Liver (tissue), 8 donors: ENCODE measurements at regions not wholly inside any gene's neighbourhood (a gene's known extent, or its start where the extent isn't known, plus 50 kb on each side); places are given as distances from the start of the nearest gene placed in this dataset.

Source experiments
- DNase-seq: peaks from one replicate; pipeline ENCODE4 v3.0.0-alpha.2; 2017; ENCODE audit warnings: low spot score
- H3K27ac ChIP-seq, 2 donors: one replicate each; pipeline ENCODE4 v1.7.0; 2013; ENCODE audit warnings: inconsistent platforms in 2 of 2, low read length in 2 of 2, control low read depth in 1 of 2, low read depth in 1 of 2, mild to moderate bottlenecking in 1 of 2
- H3K27me3 ChIP-seq, 4 donors: one replicate each; pipeline versions ENCODE4 v1.6.1 to v1.7.0; 2013; ENCODE audit warnings: low read length in 3 of 4, inconsistent platforms in 1 of 4, mild to moderate bottlenecking in 1 of 4, moderate library complexity in 1 of 4; ENCODE audit not compliant: control insufficient read depth in 4 of 4, insufficient read depth in 4 of 4
- H3K36me3 ChIP-seq, 4 donors: one replicate each; pipeline versions ENCODE4 v1.6.1 to v1.7.0; 2013; ENCODE audit warnings: low read length in 3 of 4, mild to moderate bottlenecking in 3 of 4, low read depth in 1 of 4, moderate library complexity in 1 of 4; ENCODE audit not compliant: control insufficient read depth in 4 of 4, insufficient read depth in 3 of 4
- H3K4me1 ChIP-seq, 4 donors: one replicate each; pipeline versions ENCODE4 v1.6.1 to v1.7.0; 2013; ENCODE audit warnings: low read length in 3 of 4, mild to moderate bottlenecking in 3 of 4, moderate library complexity in 1 of 4; ENCODE audit not compliant: control insufficient read depth in 4 of 4, insufficient read depth in 4 of 4
- H3K4me3 ChIP-seq, 3 donors: one replicate each; pipeline versions ENCODE4 v1.6.1 to v1.7.0; 2013; ENCODE audit warnings: low read length in 3 of 3, control low read depth in 1 of 3, low read depth in 1 of 3, mild to moderate bottlenecking in 1 of 3
- H3K9ac ChIP-seq, 2 donors: one replicate each; pipeline ENCODE4 v1.7.0; 2013; ENCODE audit warnings: low read length in 2 of 2, mild to moderate bottlenecking in 2 of 2, moderate library complexity in 2 of 2, control low read depth in 1 of 2, low read depth in 1 of 2
- H3K9me3 ChIP-seq, 4 donors: one replicate each; pipeline versions ENCODE4 v1.6.1 to v1.7.0; 2013; ENCODE audit warnings: low read length in 3 of 4; ENCODE audit not compliant: control insufficient read depth in 4 of 4
- EGR1 ChIP-seq, 2 donors: IDR thresholded peaks; 2 replicates each; pipeline ENCODE4 v1.6.1; 2016 to 2018; ENCODE audit warnings: antibody characterized with exemption in 2 of 2, low read depth in 2 of 2
- FOXA1 ChIP-seq: IDR thresholded peaks from 2 replicates; pipeline ENCODE4 v1.6.1; 2016; ENCODE audit warnings: antibody characterized with exemption
- FOXA2 ChIP-seq: IDR thresholded peaks from 2 replicates; pipeline ENCODE4 v1.6.1; 2016; ENCODE audit warnings: antibody characterized with exemption
- HNF4A ChIP-seq, 2 donors: conservative IDR thresholded peaks; 2 replicates each; pipeline ENCODE4 v1.6.1; 2016; ENCODE audit warnings: antibody characterized with exemption in 2 of 2, mild to moderate bottlenecking in 2 of 2
- HNF4G ChIP-seq: IDR thresholded peaks from 2 replicates; pipeline ENCODE4 v1.6.1; 2016; ENCODE audit warnings: antibody characterized with exemption
- JUND ChIP-seq, 2 donors: IDR thresholded peaks; 2 replicates each; pipeline ENCODE4 v1.6.1; 2016; ENCODE audit warnings: antibody characterized with exemption in 2 of 2
- RXRA ChIP-seq, 2 donors: IDR thresholded peaks; 2 replicates each; pipeline ENCODE4 v1.6.1; 2017 to 2018; ENCODE audit warnings: antibody characterized with exemption in 2 of 2, mild to moderate bottlenecking in 1 of 2
- SP1 ChIP-seq: IDR thresholded peaks from 2 replicates; pipeline ENCODE4 v1.6.1; 2018; ENCODE audit warnings: antibody characterized with exemption, mild to moderate bottlenecking
- YY1 ChIP-seq: IDR thresholded peaks from 2 replicates; pipeline ENCODE4 v1.6.1; 2016; ENCODE audit warnings: antibody characterized with exemption, mild to moderate bottlenecking
- WGBS: extraction: QIAGEN DNeasy Blood & Tissue Kit; methylation state at CpG from one replicate; pipeline ENCODE4 v1.1.7; 2013; 5-methylcytosine and 5-hydroxymethylcytosine counted together
- TF ChIP-seq, protein P1 (sequence below): IDR thresholded peaks from 2 replicates; pipeline ENCODE4 v1.6.1; 2016; ENCODE audit warnings: antibody characterized with exemption
- TF ChIP-seq, protein P2 (sequence below): fragments of 150-350 bp; IDR thresholded peaks from 2 replicates; pipeline ENCODE4 v1.5.1; 2017; ENCODE audit warnings: improper control_type of control experiment, low read depth, low read length; ENCODE audit not compliant: missing input control
- TF ChIP-seq, protein P3 (sequence below): IDR thresholded peaks from 2 replicates; pipeline ENCODE4 v1.6.1; 2016; ENCODE audit warnings: antibody characterized with exemption
- TF ChIP-seq, protein P4 (sequence below): IDR thresholded peaks from 2 replicates; pipeline ENCODE4 v1.6.1; 2016; ENCODE audit warnings: antibody characterized with exemption, mild to moderate bottlenecking
- donor health status: healthy.
- donor health status: healthy.
- donor health status: healthy.
- donor health status: healthy.
- donor health status: healthy.

GRCh38 chr20:10853176-10853575 is 179.4 kb upstream of the JAG1 start:
- H3K27ac ChIP-seq, result no peak overlapping the region
- H3K27me3 ChIP-seq, result no peaks in the 10 kb centered on the region
- TF ChIP-seq, protein P1, sequence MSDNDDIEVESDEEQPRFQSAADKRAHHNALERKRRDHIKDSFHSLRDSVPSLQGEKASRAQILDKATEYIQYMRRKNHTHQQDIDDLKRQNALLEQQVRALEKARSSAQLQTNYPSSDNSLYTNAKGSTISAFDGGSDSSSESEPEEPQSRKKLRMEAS, result no peak
- TF ChIP-seq SP1 (no peak), YY1 (no peak)
- TF ChIP-seq, protein P2, sequence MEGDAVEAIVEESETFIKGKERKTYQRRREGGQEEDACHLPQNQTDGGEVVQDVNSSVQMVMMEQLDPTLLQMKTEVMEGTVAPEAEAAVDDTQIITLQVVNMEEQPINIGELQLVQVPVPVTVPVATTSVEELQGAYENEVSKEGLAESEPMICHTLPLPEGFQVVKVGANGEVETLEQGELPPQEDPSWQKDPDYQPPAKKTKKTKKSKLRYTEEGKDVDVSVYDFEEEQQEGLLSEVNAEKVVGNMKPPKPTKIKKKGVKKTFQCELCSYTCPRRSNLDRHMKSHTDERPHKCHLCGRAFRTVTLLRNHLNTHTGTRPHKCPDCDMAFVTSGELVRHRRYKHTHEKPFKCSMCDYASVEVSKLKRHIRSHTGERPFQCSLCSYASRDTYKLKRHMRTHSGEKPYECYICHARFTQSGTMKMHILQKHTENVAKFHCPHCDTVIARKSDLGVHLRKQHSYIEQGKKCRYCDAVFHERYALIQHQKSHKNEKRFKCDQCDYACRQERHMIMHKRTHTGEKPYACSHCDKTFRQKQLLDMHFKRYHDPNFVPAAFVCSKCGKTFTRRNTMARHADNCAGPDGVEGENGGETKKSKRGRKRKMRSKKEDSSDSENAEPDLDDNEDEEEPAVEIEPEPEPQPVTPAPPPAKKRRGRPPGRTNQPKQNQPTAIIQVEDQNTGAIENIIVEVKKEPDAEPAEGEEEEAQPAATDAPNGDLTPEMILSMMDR, result no peak
- WGBS, result 91% methylated on average over 2 of the region's 2 CpGs
- H3K4me3 ChIP-seq, result no peak overlapping the region
- no peaks in the 10 kb centered on the region for H3K36me3 ChIP-seq
- peaks cover 0 to 12% (median 10%) of the 10 kb centered on the region in 4 donors for H3K4me1 ChIP-seq
- no peaks in the 10 kb centered on the region for H3K9me3 ChIP-seq
- no peak for DNase-seq
- no peak overlapping the region for H3K9ac ChIP-seq

DNA sequence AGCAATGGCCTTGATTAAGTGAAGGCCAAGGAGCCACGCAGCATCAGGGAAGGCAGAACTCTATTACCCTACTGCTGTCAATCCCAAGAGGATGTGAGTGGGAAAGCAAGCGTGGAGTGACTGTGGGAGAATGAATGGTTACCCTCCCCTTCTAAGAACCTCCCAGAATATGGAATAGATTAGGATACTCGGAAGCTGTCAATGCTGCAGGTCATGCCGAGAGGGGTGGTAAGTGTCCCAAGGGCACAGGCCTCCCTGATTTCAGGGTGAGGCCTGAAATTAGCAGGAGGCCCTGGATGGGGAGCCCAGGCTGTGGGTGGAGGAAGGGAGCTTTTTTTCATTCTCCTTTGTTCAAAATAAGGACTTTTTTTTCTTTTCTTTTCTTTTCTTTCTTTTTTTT is 179.9 kb upstream of the JAG1 start:
- Histone ChIP-seq H3K4me1 (peaks cover 0 to 12% (median 10%) of the 10 kb centered on the region in 4 donors), H3K36me3 (no peaks in the 10 kb centered on the region), H3K4me3 (no peak overlapping the region), H3K9me3 (no peaks in the 10 kb centered on the region), H3K27me3 (no peaks in the 10 kb centered on the region), H3K27ac (no peak overlapping the region), H3K9ac (no peak overlapping the region)
- no peak for TF ChIP-seq FOXA2
- TF ChIP-seq, protein P1, result no peak
- TF ChIP-seq FOXA1, result no peak
- TF ChIP-seq EGR1 (IDR thresholded peaks at IDR 0.05; ENCODE audit: low read depth in 2 of 2), result no peak
- TF ChIP-seq, protein P2, result no peak
- TF ChIP-seq RXRA (IDR thresholded peaks at IDR 0.05), result no peak
- no peak for TF ChIP-seq HNF4A (conservative IDR thresholded peaks at IDR 0.05)
- TF ChIP-seq, protein P3, sequence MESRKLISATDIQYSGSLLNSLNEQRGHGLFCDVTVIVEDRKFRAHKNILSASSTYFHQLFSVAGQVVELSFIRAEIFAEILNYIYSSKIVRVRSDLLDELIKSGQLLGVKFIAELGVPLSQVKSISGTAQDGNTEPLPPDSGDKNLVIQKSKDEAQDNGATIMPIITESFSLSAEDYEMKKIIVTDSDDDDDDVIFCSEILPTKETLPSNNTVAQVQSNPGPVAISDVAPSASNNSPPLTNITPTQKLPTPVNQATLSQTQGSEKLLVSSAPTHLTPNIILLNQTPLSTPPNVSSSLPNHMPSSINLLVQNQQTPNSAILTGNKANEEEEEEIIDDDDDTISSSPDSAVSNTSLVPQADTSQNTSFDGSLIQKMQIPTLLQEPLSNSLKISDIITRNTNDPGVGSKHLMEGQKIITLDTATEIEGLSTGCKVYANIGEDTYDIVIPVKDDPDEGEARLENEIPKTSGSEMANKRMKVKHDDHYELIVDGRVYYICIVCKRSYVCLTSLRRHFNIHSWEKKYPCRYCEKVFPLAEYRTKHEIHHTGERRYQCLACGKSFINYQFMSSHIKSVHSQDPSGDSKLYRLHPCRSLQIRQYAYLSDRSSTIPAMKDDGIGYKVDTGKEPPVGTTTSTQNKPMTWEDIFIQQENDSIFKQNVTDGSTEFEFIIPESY, result no peak
- 96% methylated on average over 4 of the region's 4 CpGs for WGBS
- no peak for DNase-seq

- Histone ChIP-seq H3K27me3 (no peaks in the 10 kb centered on the region), H3K9me3 (no peaks in the 10 kb centered on the region), H3K4me3 (no peak overlapping the region), H3K9ac (no peak overlapping the region), H3K36me3 (no peaks in the 10 kb centered on the region), H3K27ac (no peak overlapping the region), H3K4me1 (peaks cover 0 to 12% (median 10%) of the 10 kb centered on the region in 4 donors)
- no peak for DNase-seq
- no peak for TF ChIP-seq JUND (IDR thresholded peaks at IDR 0.05)
- TF ChIP-seq YY1, result no peak
- no peak for TF ChIP-seq RXRA (IDR thresholded peaks at IDR 0.05)
- TF ChIP-seq, protein P4, sequence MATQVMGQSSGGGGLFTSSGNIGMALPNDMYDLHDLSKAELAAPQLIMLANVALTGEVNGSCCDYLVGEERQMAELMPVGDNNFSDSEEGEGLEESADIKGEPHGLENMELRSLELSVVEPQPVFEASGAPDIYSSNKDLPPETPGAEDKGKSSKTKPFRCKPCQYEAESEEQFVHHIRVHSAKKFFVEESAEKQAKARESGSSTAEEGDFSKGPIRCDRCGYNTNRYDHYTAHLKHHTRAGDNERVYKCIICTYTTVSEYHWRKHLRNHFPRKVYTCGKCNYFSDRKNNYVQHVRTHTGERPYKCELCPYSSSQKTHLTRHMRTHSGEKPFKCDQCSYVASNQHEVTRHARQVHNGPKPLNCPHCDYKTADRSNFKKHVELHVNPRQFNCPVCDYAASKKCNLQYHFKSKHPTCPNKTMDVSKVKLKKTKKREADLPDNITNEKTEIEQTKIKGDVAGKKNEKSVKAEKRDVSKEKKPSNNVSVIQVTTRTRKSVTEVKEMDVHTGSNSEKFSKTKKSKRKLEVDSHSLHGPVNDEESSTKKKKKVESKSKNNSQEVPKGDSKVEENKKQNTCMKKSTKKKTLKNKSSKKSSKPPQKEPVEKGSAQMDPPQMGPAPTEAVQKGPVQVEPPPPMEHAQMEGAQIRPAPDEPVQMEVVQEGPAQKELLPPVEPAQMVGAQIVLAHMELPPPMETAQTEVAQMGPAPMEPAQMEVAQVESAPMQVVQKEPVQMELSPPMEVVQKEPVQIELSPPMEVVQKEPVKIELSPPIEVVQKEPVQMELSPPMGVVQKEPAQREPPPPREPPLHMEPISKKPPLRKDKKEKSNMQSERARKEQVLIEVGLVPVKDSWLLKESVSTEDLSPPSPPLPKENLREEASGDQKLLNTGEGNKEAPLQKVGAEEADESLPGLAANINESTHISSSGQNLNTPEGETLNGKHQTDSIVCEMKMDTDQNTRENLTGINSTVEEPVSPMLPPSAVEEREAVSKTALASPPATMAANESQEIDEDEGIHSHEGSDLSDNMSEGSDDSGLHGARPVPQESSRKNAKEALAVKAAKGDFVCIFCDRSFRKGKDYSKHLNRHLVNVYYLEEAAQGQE, result no peak
- TF ChIP-seq, protein P2, result no peak
- no peak for TF ChIP-seq FOXA1
- TF ChIP-seq HNF4G, result no peak
- 93% methylated on average over 2 of the region's 2 CpGs for WGBS
Measured at GRCh38 chr20:10854976-10855375, 181.2 kb upstream of the JAG1 start.
